ENCODE measurements at regions not wholly inside any gene's neighbourhood (a gene's known extent, or its start where the extent isn't known, plus 50 kb on each side); places are given as distances from the start of the nearest gene placed in this dataset.

DNA sequence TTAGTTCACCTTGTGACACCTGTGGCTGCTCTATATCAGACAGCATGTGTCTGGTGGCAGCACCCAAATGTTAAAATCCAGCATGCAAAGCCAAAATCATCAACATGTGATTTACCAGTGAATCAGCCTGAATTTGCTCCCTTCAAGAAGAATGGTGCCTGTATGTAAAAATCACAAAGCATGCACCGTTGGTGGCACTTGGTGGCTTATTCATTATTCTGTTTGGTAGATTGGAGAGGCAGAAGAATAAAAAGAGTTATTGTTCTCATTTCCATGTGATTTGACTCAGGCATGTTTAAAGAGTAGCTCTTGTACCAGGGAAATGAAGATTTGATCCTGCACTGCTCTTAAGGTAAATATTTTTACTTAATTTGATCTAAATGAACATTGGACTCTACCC, 143.9 kb upstream of the MPPED2 start:
- TF ChIP-seq, protein P1, sequence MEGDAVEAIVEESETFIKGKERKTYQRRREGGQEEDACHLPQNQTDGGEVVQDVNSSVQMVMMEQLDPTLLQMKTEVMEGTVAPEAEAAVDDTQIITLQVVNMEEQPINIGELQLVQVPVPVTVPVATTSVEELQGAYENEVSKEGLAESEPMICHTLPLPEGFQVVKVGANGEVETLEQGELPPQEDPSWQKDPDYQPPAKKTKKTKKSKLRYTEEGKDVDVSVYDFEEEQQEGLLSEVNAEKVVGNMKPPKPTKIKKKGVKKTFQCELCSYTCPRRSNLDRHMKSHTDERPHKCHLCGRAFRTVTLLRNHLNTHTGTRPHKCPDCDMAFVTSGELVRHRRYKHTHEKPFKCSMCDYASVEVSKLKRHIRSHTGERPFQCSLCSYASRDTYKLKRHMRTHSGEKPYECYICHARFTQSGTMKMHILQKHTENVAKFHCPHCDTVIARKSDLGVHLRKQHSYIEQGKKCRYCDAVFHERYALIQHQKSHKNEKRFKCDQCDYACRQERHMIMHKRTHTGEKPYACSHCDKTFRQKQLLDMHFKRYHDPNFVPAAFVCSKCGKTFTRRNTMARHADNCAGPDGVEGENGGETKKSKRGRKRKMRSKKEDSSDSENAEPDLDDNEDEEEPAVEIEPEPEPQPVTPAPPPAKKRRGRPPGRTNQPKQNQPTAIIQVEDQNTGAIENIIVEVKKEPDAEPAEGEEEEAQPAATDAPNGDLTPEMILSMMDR (IDR thresholded peaks at IDR 0.05; ENCODE audit: low read depth, low read length, missing input control) = no peak
- TF ChIP-seq RAD21 (IDR thresholded peaks at IDR 0.05) (no peak), SP1 (IDR thresholded peaks at IDR 0.05) (no peak), HNF4A (conservative IDR thresholded peaks at IDR 0.05) (no peak), NR2F2 (IDR thresholded peaks at IDR 0.05) (no peak), REST (IDR thresholded peaks at IDR 0.05) (no peak), HNF4G (IDR thresholded peaks at IDR 0.05) (no peak), ATF3 (IDR thresholded peaks at IDR 0.05) (no peak), JUND (IDR thresholded peaks at IDR 0.05) (no peak), RXRA (IDR thresholded peaks at IDR 0.05) (no peak)
- TF ChIP-seq, protein P2, sequence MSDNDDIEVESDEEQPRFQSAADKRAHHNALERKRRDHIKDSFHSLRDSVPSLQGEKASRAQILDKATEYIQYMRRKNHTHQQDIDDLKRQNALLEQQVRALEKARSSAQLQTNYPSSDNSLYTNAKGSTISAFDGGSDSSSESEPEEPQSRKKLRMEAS (IDR thresholded peaks at IDR 0.05) = no peak

All from liver (tissue), 3 donors.